Lower lobe of right lung (tissue), 2 donors: ENCODE measurements at regions not wholly inside any gene's neighbourhood (a gene's known extent, or its start where the extent isn't known, plus 50 kb on each side); places are given as distances from the start of the nearest gene placed in this dataset.
"Not testable (repeated sequence)": the region's sequence is repeated elsewhere in the genome, so short reads cannot be mapped to it uniquely, and the experiment has no call there.

ENCODE experiments used
- ATAC-seq, 2 donors: fragments of 200-7000 bp; cut with Tn5 transposase; one replicate each; pipeline ENCODE4 v1.9.1; 2020 to 2022; ENCODE audit warnings: mild to moderate bottlenecking in 2 of 2, moderate library complexity in 2 of 2
- DNase-seq: peaks from one replicate; pipeline ENCODE4 v3.0.0-alpha.2; 2020
- H3K27ac ChIP-seq: fragments of 200-600 bp; one replicate; pipeline ENCODE4 v1.8.0; 2022
- H3K27me3 ChIP-seq: fragments of 200-600 bp; one replicate; pipeline ENCODE4 v1.8.0; 2022; ENCODE audit warnings: low read depth
- H3K36me3 ChIP-seq: fragments of 200-600 bp; one replicate; pipeline ENCODE4 v1.8.0; 2022; ENCODE audit warnings: mild to moderate bottlenecking
- H3K4me1 ChIP-seq: fragments of 200-600 bp; one replicate; pipeline ENCODE4 v1.8.0; 2022
- H3K4me3 ChIP-seq: fragments of 200-600 bp; one replicate; pipeline ENCODE4 v1.8.0; 2022; ENCODE audit warnings: mild to moderate bottlenecking
- H3K9me3 ChIP-seq: fragments of 200-600 bp; one replicate; pipeline ENCODE4 v1.8.0; 2022
- intact Hi-C: fragments of 100-400 bp; cut with DNase I; formaldehyde crosslinking; loops from one replicate; pipeline ENCODE4 v1.11.0; 2022
- TF ChIP-seq, protein P1 (sequence below): fragments of 200-600 bp; IDR thresholded peaks from one replicate; pipeline ENCODE4 v1.8.0; 2022; ENCODE audit warnings: antibody characterized with exemption, mild to moderate bottlenecking
- donor health status: DM: no; HTN: yes; CAD: no; lungs with severe emphysema.

DNA sequence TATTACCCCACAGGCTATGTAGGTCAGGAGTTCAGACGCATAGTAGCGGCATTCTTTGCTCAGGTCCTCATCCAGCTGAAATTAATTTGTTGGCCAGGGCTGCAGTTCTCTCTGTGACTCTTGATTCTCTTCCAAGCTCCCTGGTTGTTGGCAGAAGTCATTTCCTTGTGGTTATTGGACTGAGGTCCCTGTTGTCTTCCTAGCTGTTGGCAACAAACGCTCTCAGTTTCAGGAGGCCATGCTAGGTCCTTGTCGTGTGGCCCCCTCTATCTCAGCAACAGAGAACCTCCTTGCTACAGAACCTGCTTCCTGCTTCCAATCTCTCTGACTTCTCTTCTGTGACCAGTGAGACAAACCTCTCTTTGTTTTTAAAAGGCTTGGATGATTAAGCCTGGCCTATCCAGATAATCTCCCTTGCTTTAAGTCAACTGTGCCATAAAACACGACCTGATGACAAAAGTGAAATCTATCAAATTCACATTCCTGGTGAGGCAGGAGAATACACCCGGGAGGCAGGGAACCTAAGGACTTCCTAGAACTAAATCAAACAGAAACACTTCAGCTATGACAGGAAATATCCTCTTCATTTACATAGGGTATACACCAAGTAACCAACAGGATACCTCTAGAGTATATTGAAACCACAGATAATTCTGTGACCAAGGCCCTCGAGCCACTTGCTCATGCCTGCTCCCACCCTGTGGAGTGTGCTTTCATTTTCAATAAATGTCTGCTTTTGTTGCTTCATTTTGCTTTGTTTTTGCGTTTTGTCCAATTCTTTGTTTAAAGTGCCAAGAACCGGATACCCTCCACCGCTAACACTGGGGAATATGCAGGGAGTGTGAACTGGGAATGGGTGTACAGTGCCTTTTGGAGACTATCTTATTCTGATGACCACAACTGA lies 196.0 kb downstream of the BTBD3 start:
- no peaks in the 10 kb centered on the region for H3K27me3 ChIP-seq
- ATAC-seq (peak in 1 of 2 donors; percentile 24), DNase-seq (no peak)
- no peak overlapping the region for H3K27ac ChIP-seq
- no peaks in the 10 kb centered on the region for H3K9me3 ChIP-seq
- H3K4me1 ChIP-seq = no peaks in the 10 kb centered on the region
- TF ChIP-seq, protein P1, sequence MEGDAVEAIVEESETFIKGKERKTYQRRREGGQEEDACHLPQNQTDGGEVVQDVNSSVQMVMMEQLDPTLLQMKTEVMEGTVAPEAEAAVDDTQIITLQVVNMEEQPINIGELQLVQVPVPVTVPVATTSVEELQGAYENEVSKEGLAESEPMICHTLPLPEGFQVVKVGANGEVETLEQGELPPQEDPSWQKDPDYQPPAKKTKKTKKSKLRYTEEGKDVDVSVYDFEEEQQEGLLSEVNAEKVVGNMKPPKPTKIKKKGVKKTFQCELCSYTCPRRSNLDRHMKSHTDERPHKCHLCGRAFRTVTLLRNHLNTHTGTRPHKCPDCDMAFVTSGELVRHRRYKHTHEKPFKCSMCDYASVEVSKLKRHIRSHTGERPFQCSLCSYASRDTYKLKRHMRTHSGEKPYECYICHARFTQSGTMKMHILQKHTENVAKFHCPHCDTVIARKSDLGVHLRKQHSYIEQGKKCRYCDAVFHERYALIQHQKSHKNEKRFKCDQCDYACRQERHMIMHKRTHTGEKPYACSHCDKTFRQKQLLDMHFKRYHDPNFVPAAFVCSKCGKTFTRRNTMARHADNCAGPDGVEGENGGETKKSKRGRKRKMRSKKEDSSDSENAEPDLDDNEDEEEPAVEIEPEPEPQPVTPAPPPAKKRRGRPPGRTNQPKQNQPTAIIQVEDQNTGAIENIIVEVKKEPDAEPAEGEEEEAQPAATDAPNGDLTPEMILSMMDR = no peak
- no peaks in the 10 kb centered on the region for H3K36me3 ChIP-seq
- intact Hi-C loops = no loop called here
- no peak overlapping the region for H3K4me3 ChIP-seq

DNA sequence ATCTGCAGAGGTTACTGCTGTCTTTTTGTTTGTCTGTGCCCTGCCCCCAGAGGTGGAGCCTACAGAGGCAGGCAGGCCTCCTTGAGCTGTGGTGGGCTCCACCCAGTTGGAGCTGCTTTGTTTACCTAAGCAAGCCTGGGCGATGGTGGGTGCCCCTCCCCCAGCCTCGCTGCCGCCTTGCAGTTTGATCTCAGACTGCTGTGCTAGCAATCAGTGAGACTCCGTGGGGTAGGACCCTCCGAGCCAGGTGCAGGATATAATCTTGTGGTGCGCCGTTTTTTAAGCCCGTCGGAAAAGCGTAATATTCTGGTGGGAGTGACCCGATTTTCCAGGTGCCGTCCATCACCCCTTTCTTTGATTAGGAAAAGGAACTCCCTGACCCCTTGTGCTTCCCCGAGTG lies 211.4 kb downstream of the BTBD3 start:
- H3K4me3 ChIP-seq, H3K27me3 ChIP-seq, H3K9me3 ChIP-seq, DNase-seq, H3K27ac ChIP-seq, H3K4me1 ChIP-seq, H3K36me3 ChIP-seq, intact Hi-C loops, ATAC-seq: not testable (repeated sequence)

DNA sequence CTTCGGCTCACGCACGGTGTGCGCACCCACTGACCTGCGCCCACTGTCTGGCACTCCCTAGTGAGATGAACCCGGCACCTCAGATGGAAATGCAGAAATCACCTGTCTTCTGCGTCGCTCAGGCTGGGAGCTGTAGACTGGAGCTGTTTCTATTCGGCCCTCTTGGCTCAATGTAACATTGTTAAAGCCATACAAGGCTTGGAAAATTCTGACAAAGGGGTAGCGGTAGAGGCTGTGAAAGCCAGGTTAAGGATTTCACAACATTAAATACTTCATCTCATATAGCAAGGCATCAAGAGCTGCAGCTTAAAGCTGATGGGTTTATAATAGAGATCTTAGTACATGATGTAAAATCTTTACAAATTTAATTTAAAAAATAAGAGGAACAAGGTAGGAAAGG lies 211.8 kb downstream of the BTBD3 start:
- H3K9me3 ChIP-seq, H3K27me3 ChIP-seq, H3K4me3 ChIP-seq, H3K4me1 ChIP-seq, H3K36me3 ChIP-seq, intact Hi-C loops, DNase-seq, ATAC-seq, H3K27ac ChIP-seq: not testable (repeated sequence)

DNA sequence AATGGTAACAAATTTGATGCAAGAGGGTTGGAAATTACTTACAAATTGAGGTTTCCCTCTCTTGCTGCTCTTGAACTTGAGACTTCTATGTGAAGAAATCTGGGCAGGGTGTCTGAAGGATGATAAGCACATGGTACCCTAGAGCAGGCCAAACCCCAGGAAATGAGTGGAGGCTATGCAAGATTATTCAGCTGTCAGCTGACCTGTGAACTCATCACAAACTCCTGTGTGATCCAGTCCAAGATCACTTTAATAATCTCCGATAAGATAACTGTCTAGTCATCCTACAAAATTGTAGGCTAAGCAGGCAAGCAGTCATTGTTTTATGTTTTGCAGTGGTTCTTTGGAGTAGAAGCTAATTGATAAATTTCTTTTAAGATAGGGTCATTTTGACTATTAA lies 213.1 kb downstream of the BTBD3 start:
- no peak for ATAC-seq

DNA sequence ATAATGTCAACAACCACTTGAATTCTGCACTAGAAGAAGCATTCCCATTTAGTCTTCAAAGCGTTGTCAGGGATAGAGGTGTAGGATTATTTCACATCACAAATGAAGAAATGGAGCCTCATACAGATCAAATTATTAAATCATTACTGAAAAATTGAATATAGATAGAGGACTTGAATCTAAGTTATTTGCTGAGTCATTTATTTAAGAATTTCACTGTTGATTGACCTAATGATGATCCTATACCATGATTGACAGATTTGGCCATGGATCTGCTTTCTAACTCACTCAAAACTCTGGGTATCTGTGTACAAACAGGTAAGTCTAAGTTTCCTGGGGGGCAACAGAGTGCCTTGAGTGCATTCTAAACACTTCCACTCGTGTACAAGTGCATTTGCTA lies 215.9 kb downstream of the BTBD3 start:
- no peaks in the 10 kb centered on the region for H3K4me1 ChIP-seq
- no peak for DNase-seq
- intact Hi-C loops = no loop called here
- H3K27ac ChIP-seq = no peak overlapping the region
- no peaks in the 10 kb centered on the region for H3K36me3 ChIP-seq
- H3K9me3 ChIP-seq = peaks cover 3% of the 10 kb centered on the region
- TF ChIP-seq, protein P1 = no peak
- no peaks in the 10 kb centered on the region for H3K27me3 ChIP-seq
- no peak for ATAC-seq
- no peak overlapping the region for H3K4me3 ChIP-seq

More for the DNA sequence above, 213.1 kb downstream of the BTBD3 start:
- no peak overlapping the region for H3K27ac ChIP-seq
- H3K4me3 ChIP-seq = no peak overlapping the region
- H3K4me1 ChIP-seq = no peaks in the 10 kb centered on the region
- H3K27me3 ChIP-seq = no peaks in the 10 kb centered on the region
- H3K36me3 ChIP-seq = no peaks in the 10 kb centered on the region
- H3K9me3 ChIP-seq = no peaks in the 10 kb centered on the region
- intact Hi-C loops = no loop called here
- DNase-seq = no peak
- TF ChIP-seq, protein P1 = no peak

DNA sequence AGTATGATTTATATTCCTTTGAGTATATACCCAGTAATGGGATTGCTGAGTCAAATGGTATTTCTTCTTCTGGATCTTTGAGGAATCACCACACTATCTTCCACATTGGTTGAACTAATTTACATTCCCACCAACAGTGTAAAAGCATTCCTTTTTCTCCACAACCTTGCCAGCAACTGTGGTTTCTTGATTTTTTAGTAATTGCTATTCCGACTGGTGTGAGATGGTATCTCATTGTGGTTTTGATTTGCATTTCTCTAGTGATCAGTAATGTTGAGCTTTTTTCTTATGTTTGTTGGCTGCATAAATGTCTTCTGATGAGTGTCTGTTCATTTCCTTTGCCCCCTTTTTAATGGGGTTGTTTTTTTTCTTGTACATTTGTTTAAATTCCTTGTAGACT lies 228.3 kb downstream of the BTBD3 start:
- H3K27ac ChIP-seq, H3K36me3 ChIP-seq, ATAC-seq, H3K27me3 ChIP-seq, DNase-seq, H3K4me1 ChIP-seq, H3K9me3 ChIP-seq, H3K4me3 ChIP-seq, intact Hi-C loops: not testable (repeated sequence)

DNA sequence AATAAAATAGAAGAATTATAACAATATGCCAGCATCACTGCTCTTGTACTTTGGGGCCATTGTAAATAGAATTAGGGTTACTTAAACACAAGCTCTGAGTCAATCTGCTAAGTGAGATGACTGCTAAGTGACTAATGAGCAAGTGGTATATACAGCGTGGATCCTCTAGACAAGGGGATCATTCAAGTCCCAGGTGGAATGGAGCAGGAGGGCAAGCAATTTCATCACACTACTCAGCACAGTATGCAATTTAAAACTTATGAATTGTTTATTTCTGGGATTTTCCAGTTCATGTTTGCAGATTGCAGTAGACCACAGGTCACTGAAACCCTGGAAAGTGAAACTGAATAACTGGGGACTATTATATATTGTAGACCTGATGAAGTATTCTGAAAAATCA lies 235.3 kb downstream of the BTBD3 start:
- Histone ChIP-seq H3K36me3 (no peaks in the 10 kb centered on the region), H3K4me3 (no peak overlapping the region), H3K27ac (no peak overlapping the region), H3K9me3 (no peaks in the 10 kb centered on the region), H3K4me1 (no peaks in the 10 kb centered on the region), H3K27me3 (no peaks in the 10 kb centered on the region)
- DNase-seq (no peak), ATAC-seq (no peak)
- TF ChIP-seq, protein P1 = no peak
- intact Hi-C loops = no loop called here
